GM12878 (cell line): ENCODE measurements at regions not wholly inside any gene's neighbourhood (a gene's known extent, or its start where the extent isn't known, plus 50 kb on each side); places are given as distances from the start of the nearest gene placed in this dataset.

Experiments
- ATAC-seq: fragments of 200-7000 bp; cut with Tn5 transposase; 3 replicates; pipeline ENCODE4 v1.9.1; 2020; ENCODE audit warnings: mild to moderate bottlenecking, moderate library complexity
- BruUV-seq: library from RNA; stranded (reverse); fragments of 400-500 nt; replicated peaks from 2 replicates; lab custom pipeline; 2021; lab: Mats Ljungman, UMichigan
- CTCF ChIA-PET: fragments of 300-600 bp; sonication (Branson Sonifier 250); formaldehyde crosslinking; extraction: SDS; loops from one replicate; lab custom pipeline; 2021; ENCODE audit warnings: inconsistent platforms; lab: Yijun Ruan, JAX
- POLR2A ChIA-PET: fragments of 350-600 bp; formaldehyde crosslinking; extraction: SDS; loops from one replicate; lab custom pipeline; 2021; ENCODE audit warnings: inconsistent platforms; lab: Charles Lee
- RAD21 ChIA-PET: fragments of 300-600 bp; sonication (Branson Sonifier 250); formaldehyde crosslinking; loops from one replicate; lab custom pipeline; 2023; ENCODE audit warnings: antibody characterized with exemption; ENCODE audit not compliant: unreplicated experiment; lab: Charles Lee
- SMC1A ChIA-PET: fragments of 300-600 bp; sonication (Branson Sonifier 250); formaldehyde crosslinking; loops from one replicate; lab custom pipeline; 2023; ENCODE audit not compliant: unreplicated experiment, uncharacterized antibody; lab: Charles Lee
- DNase-seq: peaks from one replicate; pipeline ENCODE4 v3.0.0-alpha.2; 2011; ENCODE audit warnings: low read depth, low spot score
- FAIRE-seq: peaks from 3 replicates; lab custom pipeline; 2011; peaks lifted over from hg19 to GRCh38; lab: Jason Lieb, UNC
- H2AFZ ChIP-seq: 2 replicates; pipeline ENCODE4 v1.6.0; 2011; ENCODE audit warnings: low read depth, low read length, control low read depth; ENCODE audit not compliant: control insufficient read depth
- H3K27ac ChIP-seq: 2 replicates; pipeline ENCODE4 v1.5.1; 2011; ENCODE audit warnings: control low read depth; ENCODE audit not compliant: control insufficient read depth, insufficient read depth
- H3K27me3 ChIP-seq, 2 experiments: replicated peaks in 1 of 2; 2 replicates each; pipeline versions ENCODE4 v1.6.0 to v1.6.1; 2011; ENCODE audit warnings: low read length in 1 of 2; ENCODE audit not compliant: control insufficient read depth in 2 of 2, insufficient read depth in 2 of 2
- H3K36me3 ChIP-seq, 2 experiments: 2 replicates each; pipeline ENCODE4 v1.5.1; 2011; ENCODE audit warnings: low read length in 1 of 2; ENCODE audit not compliant: control insufficient read depth in 2 of 2, insufficient read depth in 2 of 2
- H3K4me1 ChIP-seq: 2 replicates; pipeline ENCODE4 v1.6.1; 2011; ENCODE audit warnings: mild to moderate bottlenecking, low read length, moderate library complexity, mixed read lengths; ENCODE audit not compliant: control insufficient read depth, insufficient read depth
- H3K4me2 ChIP-seq: 2 replicates; pipeline ENCODE4 v1.6.0; 2011; ENCODE audit warnings: control low read depth; ENCODE audit not compliant: control insufficient read depth, insufficient read depth
- H3K4me3 ChIP-seq: fragments of 200-600 bp; sonication (generic); 2 replicates; pipeline ENCODE4 v1.5.1; 2016
- H3K79me2 ChIP-seq: 2 replicates; pipeline ENCODE4 v1.6.0; 2011; ENCODE audit warnings: low read length; ENCODE audit not compliant: control insufficient read depth, insufficient read depth
- H3K9ac ChIP-seq: 2 replicates; pipeline ENCODE4 v1.8.0; 2011; ENCODE audit warnings: low read length, control low read depth, mixed read lengths; ENCODE audit not compliant: control insufficient read depth, insufficient read depth
- H3K9me3 ChIP-seq: replicated peaks from 3 replicates; pipeline ENCODE4 v1.5.1; 2011; ENCODE audit warnings: mild to moderate bottlenecking, low read length; ENCODE audit not compliant: control insufficient read depth, insufficient read depth
- H4K20me1 ChIP-seq: 2 replicates; pipeline ENCODE4 v1.6.0; 2011; ENCODE audit not compliant: control insufficient read depth, insufficient read depth
- HDGF ChIP-seq: fragments of 450-650 bp; IDR thresholded peaks from 2 replicates; pipeline ENCODE4 v1.6.1; 2016; ENCODE audit warnings: antibody characterized with exemption
- PAX5 ChIP-seq: IDR thresholded peaks from 2 replicates; pipeline ENCODE4 v1.6.1; 2011; ENCODE audit warnings: low read depth, low read length, borderline replicate concordance
- SPI1 ChIP-seq: IDR thresholded peaks from 2 replicates; pipeline ENCODE4 v1.6.1; 2011; ENCODE audit warnings: low read depth, mild to moderate bottlenecking, low read length, moderate library complexity, borderline replicate concordance; ENCODE audit not compliant: insufficient read depth
- ZNF687 ChIP-seq: fragments of 450-650 bp; IDR thresholded peaks from 2 replicates; pipeline ENCODE4 v1.6.1; 2017; ENCODE audit warnings: mild to moderate bottlenecking, moderate library complexity
- WGBS: methylation state at CpG from one replicate; pipeline ENCODE4 v1.1.6; 2016; ENCODE audit warnings: low lambda C conversion rate; ENCODE audit not compliant: insufficient replicate concordance, insufficient coverage; ENCODE audit errors: missing lambda C conversion rate; 5-methylcytosine and 5-hydroxymethylcytosine counted together
- in situ Hi-C: fragments of 300-500 bp; cut with MboI; formaldehyde crosslinking; loops from 9 replicates; pipeline ENCODE4 v1.14.3; 2018; ENCODE audit warnings: mixed read lengths
- intact Hi-C: fragments of 100-400 bp; cut with micrococcal nuclease; formaldehyde crosslinking; loops from one replicate; pipeline ENCODE4 v1.14.2; 2022; ENCODE audit not compliant: unreplicated experiment

GRCh38 chr2:155696571-155696970 is 636.0 kb downstream of the NR4A2 start:
- no peak for ATAC-seq
- in situ Hi-C loops (no loop called here), intact Hi-C loops (no loop called here)
- POLR2A ChIA-PET, result no interaction called here
- no peaks in the 10 kb centered on the region for H3K4me1 ChIP-seq
- no peak overlapping the region for H3K4me2 ChIP-seq
- H3K27me3 ChIP-seq, result no peaks in the 10 kb centered on the region
- no peaks in the 10 kb centered on the region for H3K79me2 ChIP-seq
- no peak for DNase-seq
- H2AFZ ChIP-seq, result no peak overlapping the region
- no peaks in the 10 kb centered on the region for H4K20me1 ChIP-seq
- no peaks in the 10 kb centered on the region for H3K36me3 ChIP-seq
- no peak for FAIRE-seq
- RAD21 ChIA-PET, result no interaction called here
- BruUV-seq, result no TSS peak
- H3K27ac ChIP-seq, result no peak overlapping the region
- CTCF ChIA-PET, result no interaction called here
- TF ChIP-seq HDGF (no peak), SPI1 (peak; percentile 19; the same call in 1 of the 2 replicates), PAX5 (no peak), ZNF687 (no peak)
- H3K4me3 ChIP-seq, result no peak overlapping the region
- SMC1A ChIA-PET, result no interaction called here
- no peaks in the 10 kb centered on the region for H3K9me3 ChIP-seq
- H3K9ac ChIP-seq, result no peak overlapping the region
- WGBS, result 48% methylated on average over 2 of the region's 2 CpGs
